ENCODE measurements at regions not wholly inside any gene's neighbourhood (a gene's known extent, or its start where the extent isn't known, plus 50 kb on each side); places are given as distances from the start of the nearest gene placed in this dataset.
"Not testable (repeated sequence)": the region's sequence is repeated elsewhere in the genome, so short reads cannot be mapped to it uniquely, and the experiment has no call there.

DNA sequence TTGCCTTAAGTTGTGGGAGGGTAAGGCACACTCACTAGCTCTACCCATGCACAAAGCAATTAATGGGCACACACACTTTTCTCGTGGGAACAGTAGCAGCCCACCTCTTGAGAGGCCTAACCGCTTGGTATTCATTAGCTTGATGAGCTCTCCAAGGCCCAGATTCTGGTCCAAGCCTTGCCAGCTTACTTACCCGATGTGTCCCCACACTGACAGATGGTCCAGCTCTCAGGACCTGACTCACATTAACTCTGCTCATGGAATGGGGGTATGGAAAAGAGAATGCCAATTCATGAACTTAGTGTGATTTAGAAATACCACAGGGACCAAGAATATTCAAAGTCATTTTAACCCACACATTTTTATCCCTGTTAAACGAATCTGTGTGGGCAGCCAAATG, 106.8 kb upstream of the CACHD1 start:
- no peak for DNase-seq

DNA sequence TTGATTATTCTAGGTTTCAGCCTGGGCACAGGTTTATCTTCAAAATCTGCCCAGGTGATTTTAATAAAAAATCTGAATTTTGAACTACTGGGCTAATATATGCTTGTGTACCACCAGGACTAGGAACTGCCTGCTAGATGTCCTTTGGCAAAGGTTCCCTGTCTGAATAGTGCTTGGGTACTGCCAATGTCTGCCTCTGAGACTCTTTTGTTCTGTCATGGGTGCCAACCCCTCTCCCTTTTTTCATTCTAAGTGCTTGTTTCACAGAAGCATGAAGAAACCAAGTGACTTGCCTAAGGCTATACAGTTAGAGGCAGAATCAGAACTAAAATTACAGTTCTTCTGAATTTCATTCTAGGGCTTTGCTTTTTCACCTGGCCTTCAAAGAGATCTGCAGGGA, 106.3 kb upstream of the CACHD1 start:
- no peak for DNase-seq

DNA sequence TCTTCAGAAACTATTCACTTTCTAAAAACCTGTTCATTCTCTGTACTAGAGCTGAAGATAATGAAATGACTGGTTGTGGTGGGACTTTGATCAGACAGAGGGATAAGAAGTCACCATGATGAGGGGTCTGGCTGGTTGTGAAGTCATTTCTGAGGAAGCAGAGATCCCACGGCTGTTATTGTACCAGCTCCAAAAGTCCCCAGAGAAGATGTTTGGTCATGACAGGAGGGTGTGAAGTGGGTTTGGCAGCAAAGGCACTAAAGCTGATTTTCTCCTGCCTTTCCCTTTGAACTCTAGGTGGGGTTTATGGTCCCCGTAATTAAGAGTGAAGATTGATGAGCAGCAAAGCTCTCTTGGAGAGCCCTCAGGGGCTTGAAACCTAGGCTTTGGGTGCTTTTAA, 103.1 kb upstream of the CACHD1 start:
- DNase-seq: no peak

DNA sequence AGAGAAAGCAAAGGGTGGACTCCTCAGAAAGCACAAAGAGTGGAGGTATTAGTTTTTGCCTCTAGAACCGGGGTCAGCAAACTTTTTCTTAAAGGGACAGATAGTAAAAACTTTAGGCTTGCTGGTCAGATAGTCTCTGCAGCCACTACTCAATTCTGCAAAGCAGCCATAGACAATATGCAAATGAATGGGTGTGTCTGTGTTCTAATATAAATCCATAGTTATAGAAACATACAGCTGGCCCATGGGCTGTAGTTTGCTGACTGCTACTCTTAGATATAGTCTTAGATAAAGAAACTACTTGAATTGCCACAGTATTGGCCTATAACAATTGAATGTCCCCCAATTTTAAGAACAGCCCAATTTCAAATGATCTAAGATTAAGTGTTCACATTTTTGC, 101.6 kb upstream of the CACHD1 start:
- DNase-seq: no peak

DNA sequence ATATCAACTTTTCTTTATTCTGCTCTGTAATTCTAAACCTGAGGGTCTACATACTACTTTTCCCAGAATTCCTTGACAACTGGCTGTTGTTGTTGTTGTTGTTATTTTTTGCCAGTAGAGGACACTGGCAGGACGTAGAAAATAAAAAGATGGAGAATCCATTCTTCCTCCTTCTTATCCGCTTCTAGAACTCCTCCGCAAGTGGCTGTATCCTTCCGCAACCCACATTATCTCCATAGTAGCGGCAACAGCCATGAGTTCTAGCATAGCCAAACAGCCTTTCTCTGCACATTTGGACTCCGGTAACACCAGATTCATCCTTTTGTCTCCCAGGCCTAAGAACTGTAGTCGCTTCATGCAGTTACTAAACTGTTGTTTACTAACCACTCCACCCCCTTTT, 91.1 kb upstream of the CACHD1 start:
- DNase-seq: no peak

DNA sequence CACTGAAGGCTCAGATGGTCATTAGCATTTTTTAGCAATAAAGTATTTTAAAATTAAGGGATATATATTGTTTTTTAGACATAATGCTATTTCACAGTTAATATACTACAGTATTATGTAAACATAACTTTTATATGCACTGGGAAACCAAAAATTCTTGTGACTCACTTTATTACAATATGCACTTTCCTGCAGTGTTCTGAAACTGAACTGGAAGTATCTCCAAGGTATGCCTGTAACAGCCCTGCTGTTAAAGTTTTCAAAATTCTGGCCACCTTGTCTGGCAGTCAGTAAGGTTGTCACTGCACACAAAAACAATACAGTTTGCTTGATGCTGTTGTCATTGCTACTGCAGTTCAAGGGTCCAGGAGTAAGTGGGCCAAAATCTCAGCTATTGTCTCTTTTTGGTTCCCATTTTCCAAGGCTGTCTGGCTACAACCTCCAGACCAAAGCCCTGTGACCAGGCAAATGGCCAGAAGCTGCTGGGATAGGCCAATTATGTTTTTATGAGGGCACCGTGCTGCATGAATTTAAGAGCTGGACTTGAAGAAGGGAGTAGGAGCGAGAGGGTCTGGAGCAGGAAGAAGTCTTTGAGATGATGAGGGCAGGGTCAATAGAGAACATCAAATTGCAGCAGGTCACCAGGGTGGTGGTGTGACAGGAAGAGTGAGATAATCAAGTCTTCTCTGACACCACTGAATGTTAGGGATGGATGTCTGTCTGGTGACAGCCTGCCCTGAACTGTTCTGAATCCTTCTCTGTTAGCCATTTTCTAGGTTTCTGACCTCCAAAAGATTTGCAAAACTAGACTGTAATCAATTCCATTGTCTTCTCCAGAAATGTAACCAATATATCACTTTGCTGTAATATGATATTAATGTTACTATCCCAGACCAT, 82.3 kb upstream of the CACHD1 start:
- no peak for DNase-seq

DNA sequence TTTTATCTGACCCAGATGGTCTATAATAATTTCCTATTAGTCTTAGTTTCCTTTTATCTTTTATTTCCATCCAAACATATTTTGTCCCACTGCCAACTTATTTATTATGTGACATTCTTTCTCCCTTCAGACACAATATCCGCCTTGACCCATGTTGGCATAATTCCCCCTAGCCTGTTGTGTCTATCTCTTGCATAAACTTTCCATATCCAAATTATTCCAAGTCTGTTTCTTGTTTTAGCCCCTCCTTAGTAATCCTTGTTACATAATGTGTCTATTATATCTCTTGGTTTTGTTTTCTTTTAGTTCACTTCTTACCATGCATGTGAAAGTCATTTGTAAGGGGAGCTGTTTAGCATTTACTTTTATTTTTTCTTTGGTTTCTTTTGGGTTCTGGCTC, 81.6 kb upstream of the CACHD1 start:
- no peak for DNase-seq

DNA sequence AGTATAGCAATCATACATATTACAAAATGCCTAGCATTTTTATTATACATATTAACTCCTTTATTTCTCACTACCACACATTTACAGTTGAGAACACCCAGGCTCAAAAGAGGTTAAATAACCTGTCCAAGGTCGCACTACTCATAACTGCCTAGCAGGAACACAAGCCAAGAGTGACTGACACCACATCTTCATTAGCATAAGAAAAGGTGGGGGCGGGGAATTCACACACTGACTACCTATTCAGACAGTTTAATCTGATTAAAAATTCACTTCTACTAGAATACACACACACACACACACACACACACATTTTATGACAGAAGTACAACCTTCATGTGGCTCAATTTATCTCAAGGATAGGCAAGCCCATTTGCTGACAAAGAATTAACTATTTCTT, 77.8 kb upstream of the CACHD1 start:
- no peak for DNase-seq

DNA sequence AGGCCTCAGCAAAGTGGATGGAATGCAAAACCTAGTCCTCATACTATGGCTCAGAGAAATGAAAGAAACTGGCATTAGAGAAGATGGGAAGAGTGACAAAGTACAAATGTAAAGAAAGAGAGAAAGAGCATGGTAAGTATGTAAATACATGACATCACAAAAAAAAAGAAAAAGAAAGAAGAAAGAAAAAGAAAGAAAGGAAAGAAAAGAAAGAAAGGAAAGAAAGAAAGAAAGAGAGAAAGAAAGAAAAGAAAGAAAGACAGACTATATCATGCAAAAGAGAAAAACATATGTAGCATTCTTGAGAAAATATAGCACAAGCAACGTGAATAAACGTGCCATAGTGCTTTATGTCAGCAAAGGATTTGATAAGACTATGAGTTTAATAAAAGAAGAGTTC, 76.1 kb upstream of the CACHD1 start:
- no peak for DNase-seq

DNA sequence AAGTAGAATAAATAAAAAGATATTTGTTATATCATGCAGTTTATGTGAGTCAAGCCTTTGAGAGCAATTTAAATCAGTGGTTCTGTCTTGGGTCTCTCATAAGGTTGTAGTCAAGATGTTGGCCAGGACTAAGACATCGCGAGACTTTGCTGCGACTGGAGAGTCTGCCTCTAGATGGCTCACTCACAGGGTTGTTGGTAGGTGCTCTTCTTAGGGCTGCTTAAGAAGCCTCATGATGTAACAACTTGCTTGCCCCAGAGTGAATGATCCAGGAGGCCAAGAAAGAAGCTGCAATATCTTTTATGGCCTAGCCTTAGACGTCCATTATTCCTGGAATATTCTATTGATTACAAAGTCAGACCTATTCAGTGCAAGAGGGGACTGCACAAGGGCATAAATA, 73.1 kb upstream of the CACHD1 start:
- DNase-seq: no peak

DNA sequence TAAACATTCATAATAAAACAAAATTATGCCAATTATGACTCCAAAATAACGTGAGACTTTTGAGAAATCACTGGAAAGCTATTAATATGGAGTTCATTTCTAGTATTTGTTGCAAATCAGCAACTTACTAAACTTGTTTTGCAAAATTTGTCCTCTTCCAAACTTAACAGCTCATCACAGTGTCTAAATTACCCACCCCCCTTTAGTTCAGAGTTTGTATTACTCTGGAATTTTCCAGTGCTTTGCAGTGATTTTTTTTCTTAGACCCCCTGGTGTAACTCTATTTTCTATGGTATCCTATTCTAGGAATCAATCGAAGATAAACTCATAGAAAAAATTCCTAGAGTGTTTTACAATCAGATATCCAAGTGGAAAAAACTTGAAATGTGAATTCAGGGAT, 72.4 kb upstream of the CACHD1 start:
- no peak for DNase-seq

DNA sequence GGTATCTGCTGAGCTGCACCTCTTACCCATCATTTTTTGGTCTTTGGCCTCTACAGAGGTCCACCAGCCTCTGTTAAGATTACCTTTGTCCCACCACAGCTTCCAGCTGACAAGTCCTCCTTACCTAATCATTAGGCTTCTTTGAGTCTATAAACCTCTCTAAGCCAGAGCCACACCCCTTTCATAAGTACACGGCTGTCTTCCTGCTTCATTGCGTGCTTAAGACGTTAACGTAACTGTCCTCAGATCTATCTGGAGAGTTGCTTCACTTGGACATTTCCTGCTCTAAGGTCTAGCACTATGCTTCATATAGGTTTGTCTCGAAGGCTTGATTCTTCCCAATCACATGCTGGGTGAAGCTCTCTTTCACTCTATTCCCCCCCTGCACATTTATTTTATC, 71.0 kb upstream of the CACHD1 start:
- DNase-seq: no peak

DNA sequence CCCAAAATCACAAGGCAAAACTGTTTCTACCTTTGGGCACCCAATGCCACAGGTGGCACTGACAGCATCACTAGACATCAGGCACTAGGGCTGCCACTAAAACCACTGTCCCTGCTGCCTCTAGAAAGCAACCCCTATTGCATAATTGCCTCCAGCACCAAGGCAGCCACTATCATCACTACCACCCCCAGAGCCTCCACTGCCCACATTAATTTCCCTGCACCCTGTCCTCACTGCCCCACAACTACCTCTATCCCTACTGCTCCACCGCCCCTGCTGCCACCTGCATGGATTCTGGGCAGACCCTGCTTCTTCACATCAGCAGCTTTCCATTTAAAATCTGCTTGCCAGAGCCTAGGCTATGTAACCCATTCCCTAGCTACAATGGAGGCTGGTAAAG, 68.6 kb upstream of the CACHD1 start:
- no peak for DNase-seq

DNA sequence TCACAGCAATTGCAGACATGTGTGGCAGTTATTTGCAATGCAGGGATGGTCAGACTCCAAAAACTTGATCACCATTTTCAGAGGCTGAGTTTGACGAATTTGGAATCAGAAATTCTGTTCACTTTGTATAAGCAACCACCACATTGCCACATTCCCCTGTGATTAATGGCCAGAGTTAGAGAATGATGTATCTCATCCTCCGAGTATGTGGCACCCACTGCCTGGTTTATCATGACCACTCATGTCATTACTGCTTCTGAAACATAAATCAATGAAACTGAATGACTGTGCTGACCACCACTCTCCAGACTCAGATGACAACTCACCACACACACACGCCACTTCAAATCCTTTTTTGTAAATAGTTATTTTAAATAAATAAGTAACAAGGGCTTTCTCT, 66.6 kb upstream of the CACHD1 start:
- no peak for DNase-seq

DNA sequence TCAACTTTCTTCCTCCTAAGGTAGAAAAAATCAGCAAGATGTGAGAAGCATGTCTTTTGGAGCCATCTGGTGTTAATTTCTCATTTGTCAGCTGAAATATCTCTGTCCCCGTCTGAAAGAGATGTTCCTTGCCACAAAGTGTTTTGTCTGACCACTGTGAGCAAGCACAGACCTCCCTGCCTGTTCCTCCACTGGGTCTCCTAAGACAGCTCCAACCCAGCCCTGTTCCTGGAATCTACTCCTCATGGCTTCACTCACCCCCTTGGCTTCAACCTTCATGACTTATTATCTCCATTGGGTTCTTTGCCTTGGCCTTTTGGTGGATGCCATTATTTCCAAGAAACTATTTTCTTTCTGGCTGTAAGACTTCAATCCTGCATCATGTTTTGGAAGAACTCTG, 65.7 kb upstream of the CACHD1 start:
- DNase-seq: no peak

DNA sequence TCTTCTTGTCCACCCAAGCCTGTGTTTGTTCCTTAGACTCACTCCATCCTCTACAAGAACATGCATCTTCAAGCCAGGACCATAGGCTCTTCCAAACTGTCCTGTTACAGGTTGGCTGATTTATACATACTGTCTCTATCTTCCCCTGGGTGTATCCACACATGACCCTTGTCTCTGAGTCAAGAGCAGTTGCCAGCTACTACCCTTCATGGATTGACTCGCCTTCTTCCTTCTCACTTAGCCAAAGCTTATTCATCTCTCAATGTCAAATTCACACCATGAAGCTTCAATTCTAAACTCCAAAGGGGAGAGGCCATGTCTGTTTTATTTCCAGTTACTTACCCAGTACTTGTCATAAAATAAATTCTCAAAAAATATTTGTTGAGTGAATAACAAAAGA, 64.1 kb upstream of the CACHD1 start:
- no peak for DNase-seq

DNA sequence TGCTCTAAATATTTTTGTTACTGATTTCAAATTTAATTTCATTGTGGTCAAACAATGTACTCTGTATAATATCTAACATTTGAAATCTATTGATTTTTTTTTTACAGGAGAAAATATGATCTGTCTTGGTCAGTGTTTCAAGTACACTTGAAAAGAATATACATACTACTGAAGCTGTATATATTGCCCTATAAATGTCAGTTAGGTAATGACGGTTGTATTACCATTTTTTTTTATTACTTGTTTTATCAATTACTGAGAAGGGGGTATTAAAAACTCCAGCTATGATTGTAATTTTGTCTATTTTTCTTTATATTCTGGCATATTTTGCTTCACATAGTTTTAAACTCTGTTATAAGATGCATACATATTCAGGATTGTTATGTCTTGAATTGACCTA, 59.7 kb upstream of the CACHD1 start:
- DNase-seq: no peak

DNA sequence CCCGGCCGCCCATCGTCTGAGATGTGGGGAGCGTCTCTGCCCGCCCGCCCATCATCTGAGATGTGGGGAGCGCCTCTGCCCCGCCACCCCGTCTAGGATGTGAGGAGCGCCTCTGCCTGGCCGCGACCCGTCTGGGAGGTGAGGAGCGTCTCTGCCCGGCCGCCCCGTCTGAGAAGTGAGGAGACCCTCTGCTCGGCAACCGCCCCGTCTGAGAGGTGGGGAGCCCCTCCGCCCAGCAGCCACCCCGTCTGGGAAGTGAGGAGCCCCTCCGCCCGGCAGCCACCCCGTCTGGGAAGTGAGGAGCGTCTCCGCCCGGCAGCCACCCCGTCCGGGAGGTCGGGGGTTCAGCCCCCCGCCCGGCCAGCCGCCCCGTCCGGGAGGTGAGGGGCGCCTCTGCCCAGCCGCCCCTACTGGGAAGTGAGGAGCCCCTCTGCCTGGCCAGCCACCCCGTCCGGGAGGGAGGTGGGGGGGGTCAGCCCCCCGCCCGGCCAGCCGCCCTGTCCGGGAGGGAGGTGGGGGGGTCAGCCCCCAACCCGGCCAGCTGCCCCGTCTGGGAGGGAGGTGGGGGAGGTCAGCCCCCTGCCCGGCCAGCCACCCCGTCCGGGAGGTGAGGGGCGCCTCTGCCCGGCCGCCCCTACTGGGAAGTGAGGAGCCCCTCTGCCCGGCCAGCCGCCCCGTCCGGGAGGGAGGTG, 54.9 kb upstream of the CACHD1 start:
- DNase-seq: not testable (repeated sequence)

DNA sequence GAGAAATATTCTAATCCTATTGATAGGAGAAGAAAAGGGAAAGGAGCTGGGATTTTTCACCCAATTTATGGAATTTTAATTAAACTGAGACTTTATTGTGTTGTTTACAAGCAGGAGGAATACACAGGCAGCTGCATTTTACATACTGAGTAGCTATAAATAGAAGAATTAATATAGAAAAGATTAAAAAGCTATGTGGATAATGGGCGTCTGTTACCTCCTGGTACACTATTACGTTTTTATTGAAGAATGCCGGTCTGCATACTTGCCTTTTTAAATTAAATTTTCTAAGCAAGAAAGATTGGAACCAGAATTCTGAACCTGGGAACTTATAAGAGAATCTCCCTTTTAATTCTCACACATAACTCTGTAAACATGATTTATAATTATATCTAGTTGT, 52.1 kb upstream of the CACHD1 start:
- DNase-seq: no peak
